ENCODE measurements at regions not wholly inside any gene's neighbourhood (a gene's known extent, or its start where the extent isn't known, plus 50 kb on each side); places are given as distances from the start of the nearest gene placed in this dataset.

GRCh38 chr1:37298769-37299168 is 175.6 kb upstream of the ZC3H12A start:
- in situ Hi-C loops (cut with HindIII; ENCODE audit: low sequenced_read_pairs), result no loop called here
- no peak for DNase-seq (ENCODE audit: low spot score)

GRCh38 chr1:37299216-37299615 is 175.2 kb upstream of the ZC3H12A start:
- in situ Hi-C loops (cut with HindIII; ENCODE audit: low sequenced_read_pairs), result no loop called here
- no peak for DNase-seq (ENCODE audit: low spot score)

DNA sequence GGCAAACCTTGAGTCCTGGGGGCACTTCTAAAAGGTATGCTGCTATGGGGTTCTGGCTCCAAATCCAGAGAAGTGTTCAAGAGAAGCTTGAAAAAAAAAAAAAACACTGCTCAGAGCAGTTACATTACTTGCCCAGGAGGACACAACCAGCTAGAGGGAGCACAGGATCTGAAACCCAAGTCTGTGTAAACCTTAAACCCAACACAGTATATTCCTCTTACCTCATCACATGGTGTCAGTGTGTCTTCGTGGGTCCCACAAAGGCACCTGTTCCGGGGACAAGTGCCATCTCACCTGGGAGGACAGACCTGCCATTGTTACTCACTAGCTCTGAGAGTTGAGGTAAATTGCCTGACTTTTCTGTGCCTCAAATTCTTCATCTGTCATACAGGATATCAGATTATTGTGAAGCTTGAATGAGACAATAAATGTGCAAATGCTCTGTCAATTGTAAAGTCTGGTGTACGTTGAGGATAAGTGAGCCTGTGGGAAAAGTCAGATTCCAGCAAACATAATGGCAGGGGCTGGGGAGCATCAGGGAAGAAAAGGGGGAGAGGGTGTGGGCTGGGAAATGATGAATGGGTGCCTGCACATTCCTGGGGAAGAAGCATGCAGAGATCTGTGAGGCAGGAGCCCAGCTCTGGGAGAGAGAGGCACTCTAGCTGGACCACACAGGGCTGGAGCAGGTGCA is 170.4 kb upstream of the ZC3H12A start:
- in situ Hi-C loops (cut with HindIII; ENCODE audit: low sequenced_read_pairs), result no loop called here
- DNase-seq (ENCODE audit: low spot score), result no peak

- DNase-seq (ENCODE audit: low spot score), result no peak
- in situ Hi-C loops (cut with HindIII; ENCODE audit: low sequenced_read_pairs), result no loop called here
Observed at GRCh38 chr1:37305108-37305507, 169.3 kb upstream of the ZC3H12A start.

GRCh38 chr1:37305841-37306240 is 168.5 kb upstream of the ZC3H12A start:
- DNase-seq (ENCODE audit: low spot score), result no peak
- in situ Hi-C loops (cut with HindIII; ENCODE audit: low sequenced_read_pairs), result no loop called here

- DNase-seq (ENCODE audit: low spot score), result peak; percentile 22
- in situ Hi-C loops (cut with HindIII; ENCODE audit: low sequenced_read_pairs), result no loop called here
Observed at GRCh38 chr1:37306461-37306860, 167.9 kb upstream of the ZC3H12A start.

GRCh38 chr1:37306871-37307270 is 167.5 kb upstream of the ZC3H12A start:
- in situ Hi-C loops (cut with HindIII; ENCODE audit: low sequenced_read_pairs), result no loop called here
- DNase-seq (ENCODE audit: low spot score), result no peak

- peak; percentile 7 for DNase-seq (ENCODE audit: low spot score)
- in situ Hi-C loops (cut with HindIII; ENCODE audit: low sequenced_read_pairs), result no loop called here
Observed at GRCh38 chr1:37308031-37308960, 166.1 kb upstream of the ZC3H12A start.

- DNase-seq (ENCODE audit: low spot score), result no peak
- in situ Hi-C loops (cut with HindIII; ENCODE audit: low sequenced_read_pairs), result no loop called here
Observed at GRCh38 chr1:37309574-37309973, 164.8 kb upstream of the ZC3H12A start.

GRCh38 chr1:37310064-37310463 is 164.3 kb upstream of the ZC3H12A start:
- DNase-seq (ENCODE audit: low spot score), result no peak

GRCh38 chr1:37315371-37315846 is 159.0 kb upstream of the ZC3H12A start:
- DNase-seq (ENCODE audit: low spot score), result no peak
- in situ Hi-C loops (cut with HindIII; ENCODE audit: low sequenced_read_pairs), result no loop called here

More at GRCh38 chr1:37310064-37310463, 164.3 kb upstream of the ZC3H12A start:
- in situ Hi-C loops (cut with HindIII; ENCODE audit: low sequenced_read_pairs), result no loop called here

DNA sequence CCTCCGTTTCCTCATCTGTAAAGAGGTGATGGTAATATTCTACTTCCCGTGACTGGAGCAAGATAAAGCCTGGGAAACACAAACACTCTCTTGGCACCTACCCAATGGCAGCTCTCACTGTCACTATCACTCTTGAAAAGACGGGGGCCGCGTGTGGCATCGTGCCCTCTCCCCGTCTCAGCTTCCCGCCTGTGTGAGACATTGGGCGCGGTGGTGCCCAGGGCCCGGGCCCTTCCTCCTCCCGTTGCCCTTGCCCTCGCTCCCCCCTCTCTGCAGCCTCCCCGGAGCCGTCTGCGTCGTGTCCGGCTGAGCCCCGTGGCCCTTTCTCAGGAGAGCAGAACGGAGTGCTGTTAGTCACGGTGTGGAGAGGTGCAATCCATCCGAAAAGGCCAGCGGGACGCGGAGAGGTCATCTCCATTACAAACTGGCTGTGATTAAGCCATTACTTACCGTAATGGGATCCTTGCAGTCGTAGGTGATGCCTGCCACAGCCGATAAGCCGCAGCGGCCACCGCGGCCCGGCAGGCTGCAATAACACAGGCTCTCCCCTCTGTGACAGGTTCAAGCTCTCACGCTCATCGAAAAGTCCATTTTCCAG is 156.4 kb upstream of the ZC3H12A start:
- in situ Hi-C loops (cut with HindIII; ENCODE audit: low sequenced_read_pairs), result no loop called here
- no peak for DNase-seq (ENCODE audit: low spot score)

DNA sequence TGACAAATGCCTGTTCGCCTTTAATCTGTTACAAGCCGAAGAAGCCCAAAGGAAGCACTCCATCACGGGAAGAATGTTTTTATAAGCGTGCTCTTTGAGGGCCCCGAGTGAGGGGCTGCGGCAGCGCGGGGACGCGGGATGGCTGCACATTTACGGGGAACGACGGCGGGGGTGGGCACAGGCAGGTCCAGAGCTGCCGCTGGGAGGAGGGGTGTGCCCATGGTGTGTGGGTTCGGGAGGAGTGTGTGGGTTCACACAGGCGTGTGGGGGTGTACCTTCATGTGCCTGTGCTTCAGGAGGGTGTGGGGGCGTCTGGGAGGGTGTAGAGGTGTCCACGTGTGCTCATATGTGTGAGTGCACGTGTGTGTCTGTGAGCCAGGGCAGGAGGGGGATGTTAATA is 155.9 kb upstream of the ZC3H12A start:
- in situ Hi-C loops (cut with HindIII; ENCODE audit: low sequenced_read_pairs), result no loop called here
- no peak for DNase-seq (ENCODE audit: low spot score)

- in situ Hi-C loops (cut with HindIII; ENCODE audit: low sequenced_read_pairs), result no loop called here
- no peak for DNase-seq (ENCODE audit: low spot score)
Observed at GRCh38 chr1:37319284-37319683, 155.1 kb upstream of the ZC3H12A start.

DNA sequence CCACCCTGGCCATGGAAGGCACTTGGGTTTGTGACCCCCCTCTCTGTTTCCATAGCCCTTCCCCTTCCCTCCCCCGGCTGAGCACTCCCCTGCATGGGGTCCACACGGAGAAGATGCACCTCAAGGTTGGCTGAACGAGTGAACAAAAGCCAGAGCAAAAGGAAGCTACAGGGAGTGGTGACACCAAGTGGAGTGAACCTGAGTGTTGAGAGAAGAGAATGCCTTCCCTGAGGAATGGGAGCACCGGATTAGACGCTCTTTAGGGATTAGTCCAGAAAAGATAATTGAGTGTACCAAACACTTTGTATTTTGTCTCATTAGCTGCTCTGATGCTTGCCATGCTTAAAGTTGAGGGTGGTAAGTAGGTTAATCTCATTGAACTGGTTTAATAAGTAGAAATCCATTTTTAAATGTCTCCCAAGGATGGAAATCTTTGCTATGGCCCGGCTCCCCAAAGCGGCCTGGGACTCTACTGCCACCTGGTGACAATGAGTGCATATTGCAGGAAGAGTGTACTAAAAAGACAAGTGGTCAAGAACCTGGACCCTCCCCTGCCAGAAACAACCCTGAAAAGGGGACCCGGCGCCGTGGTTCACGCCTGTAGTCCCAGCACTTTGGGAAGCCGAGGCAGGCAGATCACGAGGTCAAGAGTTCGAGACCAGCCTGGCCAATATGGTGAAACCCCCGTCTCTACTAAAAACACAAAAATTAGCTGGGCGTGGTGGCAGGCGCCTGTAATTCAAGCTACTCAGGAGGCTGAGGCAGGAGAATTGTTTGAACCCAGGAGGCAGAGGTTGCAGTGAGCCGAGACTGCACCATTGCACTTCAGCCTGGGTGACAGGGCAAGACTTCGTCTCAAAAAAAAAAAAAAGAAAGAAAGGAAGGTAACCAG is 150.6 kb upstream of the ZC3H12A start:
- in situ Hi-C loops (cut with HindIII; ENCODE audit: low sequenced_read_pairs), result no loop called here
- DNase-seq (ENCODE audit: low spot score), result no peak

DNA sequence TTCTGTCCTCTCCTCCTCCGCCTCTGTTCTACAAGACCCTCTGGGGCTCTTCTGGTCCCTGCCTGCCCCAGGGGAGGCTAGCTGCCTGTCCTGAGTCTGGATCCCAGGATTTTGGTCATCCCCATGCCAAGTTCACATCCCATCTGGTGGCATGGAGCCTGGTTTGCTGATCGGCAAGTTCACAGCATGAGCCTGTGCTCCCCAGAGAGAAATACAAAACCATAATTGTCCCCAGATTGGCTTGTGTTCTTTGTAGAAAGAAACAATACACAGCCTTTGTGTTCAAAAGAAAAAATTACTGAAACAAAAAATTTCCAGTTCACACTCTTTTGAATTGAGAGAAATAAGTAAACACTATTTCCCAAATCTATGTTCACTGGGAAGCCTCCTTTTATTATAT is 149.4 kb upstream of the ZC3H12A start:
- no peak for DNase-seq (ENCODE audit: low spot score)
- in situ Hi-C loops (cut with HindIII; ENCODE audit: low sequenced_read_pairs), result no loop called here

- in situ Hi-C loops (cut with HindIII; ENCODE audit: low sequenced_read_pairs), result no loop called here
- no peak for DNase-seq (ENCODE audit: low spot score)
Observed at GRCh38 chr1:37325509-37326437, 148.6 kb upstream of the ZC3H12A start.

DNA sequence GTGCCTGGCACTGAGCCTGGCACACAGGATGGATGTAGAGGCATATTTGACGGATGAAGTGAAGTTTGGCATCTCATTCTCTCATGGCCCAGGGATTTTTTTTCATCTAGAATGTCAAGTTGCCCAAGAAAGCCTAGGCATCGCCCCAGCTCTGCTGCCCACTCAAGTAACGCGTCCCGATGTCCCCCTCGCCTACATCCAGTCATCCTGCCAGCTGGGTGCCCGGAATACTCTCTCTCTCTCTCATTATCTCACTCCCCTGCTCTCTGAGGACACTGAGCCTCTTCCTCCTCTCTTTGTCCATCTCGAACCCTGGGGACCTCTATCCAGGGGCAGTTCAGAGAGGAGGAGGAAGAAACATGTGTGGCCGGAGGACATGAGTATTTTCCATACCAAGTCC is 142.3 kb upstream of the ZC3H12A start:
- no peak for DNase-seq (ENCODE audit: low spot score)
- in situ Hi-C loops (cut with HindIII; ENCODE audit: low sequenced_read_pairs), result no loop called here
